Liver (tissue), 8 donors: ENCODE measurements at regions not wholly inside any gene's neighbourhood (a gene's known extent, or its start where the extent isn't known, plus 50 kb on each side); places are given as distances from the start of the nearest gene placed in this dataset.

Experiments
- DNase-seq: peaks from one replicate; pipeline ENCODE4 v3.0.0-alpha.2; 2017; ENCODE audit warnings: low spot score
- H3K27ac ChIP-seq, 2 donors: one replicate each; pipeline ENCODE4 v1.7.0; 2013; ENCODE audit warnings: inconsistent platforms in 2 of 2, low read length in 2 of 2, control low read depth in 1 of 2, low read depth in 1 of 2, mild to moderate bottlenecking in 1 of 2
- H3K27me3 ChIP-seq, 4 donors: one replicate each; pipeline versions ENCODE4 v1.6.1 to v1.7.0; 2013; ENCODE audit warnings: low read length in 3 of 4, inconsistent platforms in 1 of 4, mild to moderate bottlenecking in 1 of 4, moderate library complexity in 1 of 4; ENCODE audit not compliant: control insufficient read depth in 4 of 4, insufficient read depth in 4 of 4
- H3K36me3 ChIP-seq, 4 donors: one replicate each; pipeline versions ENCODE4 v1.6.1 to v1.7.0; 2013; ENCODE audit warnings: low read length in 3 of 4, mild to moderate bottlenecking in 3 of 4, low read depth in 1 of 4, moderate library complexity in 1 of 4; ENCODE audit not compliant: control insufficient read depth in 4 of 4, insufficient read depth in 3 of 4
- H3K4me1 ChIP-seq, 4 donors: one replicate each; pipeline versions ENCODE4 v1.6.1 to v1.7.0; 2013; ENCODE audit warnings: low read length in 3 of 4, mild to moderate bottlenecking in 3 of 4, moderate library complexity in 1 of 4; ENCODE audit not compliant: control insufficient read depth in 4 of 4, insufficient read depth in 4 of 4
- H3K4me3 ChIP-seq, 3 donors: one replicate each; pipeline versions ENCODE4 v1.6.1 to v1.7.0; 2013; ENCODE audit warnings: low read length in 3 of 3, control low read depth in 1 of 3, low read depth in 1 of 3, mild to moderate bottlenecking in 1 of 3
- H3K9ac ChIP-seq, 2 donors: one replicate each; pipeline ENCODE4 v1.7.0; 2013; ENCODE audit warnings: low read length in 2 of 2, mild to moderate bottlenecking in 2 of 2, moderate library complexity in 2 of 2, control low read depth in 1 of 2, low read depth in 1 of 2
- H3K9me3 ChIP-seq, 4 donors: one replicate each; pipeline versions ENCODE4 v1.6.1 to v1.7.0; 2013; ENCODE audit warnings: low read length in 3 of 4; ENCODE audit not compliant: control insufficient read depth in 4 of 4
- EGR1 ChIP-seq, 2 donors: IDR thresholded peaks; 2 replicates each; pipeline ENCODE4 v1.6.1; 2016 to 2018; ENCODE audit warnings: antibody characterized with exemption in 2 of 2, low read depth in 2 of 2
- FOXA1 ChIP-seq: IDR thresholded peaks from 2 replicates; pipeline ENCODE4 v1.6.1; 2016; ENCODE audit warnings: antibody characterized with exemption
- FOXA2 ChIP-seq: IDR thresholded peaks from 2 replicates; pipeline ENCODE4 v1.6.1; 2016; ENCODE audit warnings: antibody characterized with exemption
- GABPA ChIP-seq, 2 donors: IDR thresholded peaks in 1 of 2; conservative IDR thresholded peaks in 1 of 2; 2 replicates each; pipeline ENCODE4 v1.6.1; 2016; ENCODE audit warnings: antibody characterized with exemption in 2 of 2, mild to moderate bottlenecking in 1 of 2, moderate library complexity in 1 of 2
- HNF4A ChIP-seq, 2 donors: conservative IDR thresholded peaks; 2 replicates each; pipeline ENCODE4 v1.6.1; 2016; ENCODE audit warnings: antibody characterized with exemption in 2 of 2, mild to moderate bottlenecking in 2 of 2
- HNF4G ChIP-seq: IDR thresholded peaks from 2 replicates; pipeline ENCODE4 v1.6.1; 2016; ENCODE audit warnings: antibody characterized with exemption
- JUND ChIP-seq, 2 donors: IDR thresholded peaks; 2 replicates each; pipeline ENCODE4 v1.6.1; 2016; ENCODE audit warnings: antibody characterized with exemption in 2 of 2
- NR2F2 ChIP-seq: IDR thresholded peaks from 2 replicates; pipeline ENCODE4 v1.6.1; 2016; ENCODE audit warnings: antibody characterized with exemption
- RAD21 ChIP-seq, 2 donors: IDR thresholded peaks; 2 replicates each; pipeline ENCODE4 v1.6.1; 2016; ENCODE audit warnings: antibody characterized with exemption in 2 of 2, mild to moderate bottlenecking in 2 of 2
- RXRA ChIP-seq, 2 donors: IDR thresholded peaks; 2 replicates each; pipeline ENCODE4 v1.6.1; 2017 to 2018; ENCODE audit warnings: antibody characterized with exemption in 2 of 2, mild to moderate bottlenecking in 1 of 2
- SP1 ChIP-seq: IDR thresholded peaks from 2 replicates; pipeline ENCODE4 v1.6.1; 2018; ENCODE audit warnings: antibody characterized with exemption, mild to moderate bottlenecking
- TAF1 ChIP-seq: conservative IDR thresholded peaks from 2 replicates; pipeline ENCODE4 v1.6.1; 2016; ENCODE audit warnings: antibody characterized with exemption, mild to moderate bottlenecking
- YY1 ChIP-seq: IDR thresholded peaks from 2 replicates; pipeline ENCODE4 v1.6.1; 2016; ENCODE audit warnings: antibody characterized with exemption, mild to moderate bottlenecking
- WGBS: extraction: QIAGEN DNeasy Blood & Tissue Kit; methylation state at CpG from one replicate; pipeline ENCODE4 v1.1.7; 2013; 5-methylcytosine and 5-hydroxymethylcytosine counted together
- TF ChIP-seq, protein P1 (sequence below): IDR thresholded peaks from 2 replicates; pipeline ENCODE4 v1.6.1; 2016; ENCODE audit warnings: antibody characterized with exemption, mild to moderate bottlenecking
- TF ChIP-seq, protein P2 (sequence below): IDR thresholded peaks from 2 replicates; pipeline ENCODE4 v1.6.1; 2016; ENCODE audit warnings: antibody characterized with exemption
- TF ChIP-seq, protein P3 (sequence below): fragments of 150-350 bp; IDR thresholded peaks from 2 replicates; pipeline ENCODE4 v1.5.1; 2017; ENCODE audit warnings: improper control_type of control experiment, low read depth, low read length; ENCODE audit not compliant: missing input control
- TF ChIP-seq, protein P4 (sequence below): IDR thresholded peaks from 2 replicates; pipeline ENCODE4 v1.6.1; 2016; ENCODE audit warnings: antibody characterized with exemption
- TF ChIP-seq, protein P5 (sequence below): IDR thresholded peaks from 2 replicates; pipeline ENCODE4 v1.6.1; 2016; ENCODE audit warnings: antibody characterized with exemption
- donor health status: healthy.
- donor health status: healthy.
- donor health status: healthy.
- donor health status: healthy.
- donor health status: healthy.

DNA sequence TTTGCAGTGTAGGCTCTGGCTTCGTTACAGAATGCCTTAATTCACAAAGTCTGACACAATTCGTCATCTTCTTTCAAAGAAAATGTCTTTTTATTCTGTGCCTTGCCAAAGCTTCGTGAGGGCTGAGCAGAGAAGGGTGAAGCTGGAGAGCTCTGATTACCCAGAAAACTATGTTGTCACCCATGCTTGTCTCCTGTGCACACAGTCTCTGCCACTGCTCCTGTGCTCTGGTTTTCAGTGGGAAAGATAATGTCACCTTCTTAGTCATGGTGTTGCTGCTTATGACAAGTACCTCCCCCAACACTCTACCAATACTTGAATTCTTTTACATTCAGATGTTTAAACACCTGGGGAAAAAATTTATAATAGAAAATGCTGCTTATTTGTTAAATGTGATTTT lies 509.2 kb upstream of the GRM7 start:
- no peaks in the 10 kb centered on the region for H3K36me3 ChIP-seq
- DNase-seq = no peak
- H3K9ac ChIP-seq = no peak overlapping the region
- H3K4me1 ChIP-seq = no peaks in the 10 kb centered on the region
- TF ChIP-seq RAD21 (IDR thresholded peaks at IDR 0.05) (no peak), FOXA2 (no peak), HNF4A (conservative IDR thresholded peaks at IDR 0.05) (no peak), NR2F2 (no peak), HNF4G (no peak), YY1 (no peak), SP1 (no peak), JUND (IDR thresholded peaks at IDR 0.05) (no peak), EGR1 (IDR thresholded peaks at IDR 0.05; ENCODE audit: low read depth in 2 of 2) (no peak), FOXA1 (no peak), RXRA (IDR thresholded peaks at IDR 0.05) (no peak), TAF1 (no peak), GABPA (IDR thresholded peaks at IDR 0.05 in 1 of 2, conservative IDR thresholded peaks at IDR 0.05 in 1 of 2) (no peak)
- TF ChIP-seq, protein P1, sequence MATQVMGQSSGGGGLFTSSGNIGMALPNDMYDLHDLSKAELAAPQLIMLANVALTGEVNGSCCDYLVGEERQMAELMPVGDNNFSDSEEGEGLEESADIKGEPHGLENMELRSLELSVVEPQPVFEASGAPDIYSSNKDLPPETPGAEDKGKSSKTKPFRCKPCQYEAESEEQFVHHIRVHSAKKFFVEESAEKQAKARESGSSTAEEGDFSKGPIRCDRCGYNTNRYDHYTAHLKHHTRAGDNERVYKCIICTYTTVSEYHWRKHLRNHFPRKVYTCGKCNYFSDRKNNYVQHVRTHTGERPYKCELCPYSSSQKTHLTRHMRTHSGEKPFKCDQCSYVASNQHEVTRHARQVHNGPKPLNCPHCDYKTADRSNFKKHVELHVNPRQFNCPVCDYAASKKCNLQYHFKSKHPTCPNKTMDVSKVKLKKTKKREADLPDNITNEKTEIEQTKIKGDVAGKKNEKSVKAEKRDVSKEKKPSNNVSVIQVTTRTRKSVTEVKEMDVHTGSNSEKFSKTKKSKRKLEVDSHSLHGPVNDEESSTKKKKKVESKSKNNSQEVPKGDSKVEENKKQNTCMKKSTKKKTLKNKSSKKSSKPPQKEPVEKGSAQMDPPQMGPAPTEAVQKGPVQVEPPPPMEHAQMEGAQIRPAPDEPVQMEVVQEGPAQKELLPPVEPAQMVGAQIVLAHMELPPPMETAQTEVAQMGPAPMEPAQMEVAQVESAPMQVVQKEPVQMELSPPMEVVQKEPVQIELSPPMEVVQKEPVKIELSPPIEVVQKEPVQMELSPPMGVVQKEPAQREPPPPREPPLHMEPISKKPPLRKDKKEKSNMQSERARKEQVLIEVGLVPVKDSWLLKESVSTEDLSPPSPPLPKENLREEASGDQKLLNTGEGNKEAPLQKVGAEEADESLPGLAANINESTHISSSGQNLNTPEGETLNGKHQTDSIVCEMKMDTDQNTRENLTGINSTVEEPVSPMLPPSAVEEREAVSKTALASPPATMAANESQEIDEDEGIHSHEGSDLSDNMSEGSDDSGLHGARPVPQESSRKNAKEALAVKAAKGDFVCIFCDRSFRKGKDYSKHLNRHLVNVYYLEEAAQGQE = no peak
- TF ChIP-seq, protein P2, sequence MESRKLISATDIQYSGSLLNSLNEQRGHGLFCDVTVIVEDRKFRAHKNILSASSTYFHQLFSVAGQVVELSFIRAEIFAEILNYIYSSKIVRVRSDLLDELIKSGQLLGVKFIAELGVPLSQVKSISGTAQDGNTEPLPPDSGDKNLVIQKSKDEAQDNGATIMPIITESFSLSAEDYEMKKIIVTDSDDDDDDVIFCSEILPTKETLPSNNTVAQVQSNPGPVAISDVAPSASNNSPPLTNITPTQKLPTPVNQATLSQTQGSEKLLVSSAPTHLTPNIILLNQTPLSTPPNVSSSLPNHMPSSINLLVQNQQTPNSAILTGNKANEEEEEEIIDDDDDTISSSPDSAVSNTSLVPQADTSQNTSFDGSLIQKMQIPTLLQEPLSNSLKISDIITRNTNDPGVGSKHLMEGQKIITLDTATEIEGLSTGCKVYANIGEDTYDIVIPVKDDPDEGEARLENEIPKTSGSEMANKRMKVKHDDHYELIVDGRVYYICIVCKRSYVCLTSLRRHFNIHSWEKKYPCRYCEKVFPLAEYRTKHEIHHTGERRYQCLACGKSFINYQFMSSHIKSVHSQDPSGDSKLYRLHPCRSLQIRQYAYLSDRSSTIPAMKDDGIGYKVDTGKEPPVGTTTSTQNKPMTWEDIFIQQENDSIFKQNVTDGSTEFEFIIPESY = no peak
- TF ChIP-seq, protein P3, sequence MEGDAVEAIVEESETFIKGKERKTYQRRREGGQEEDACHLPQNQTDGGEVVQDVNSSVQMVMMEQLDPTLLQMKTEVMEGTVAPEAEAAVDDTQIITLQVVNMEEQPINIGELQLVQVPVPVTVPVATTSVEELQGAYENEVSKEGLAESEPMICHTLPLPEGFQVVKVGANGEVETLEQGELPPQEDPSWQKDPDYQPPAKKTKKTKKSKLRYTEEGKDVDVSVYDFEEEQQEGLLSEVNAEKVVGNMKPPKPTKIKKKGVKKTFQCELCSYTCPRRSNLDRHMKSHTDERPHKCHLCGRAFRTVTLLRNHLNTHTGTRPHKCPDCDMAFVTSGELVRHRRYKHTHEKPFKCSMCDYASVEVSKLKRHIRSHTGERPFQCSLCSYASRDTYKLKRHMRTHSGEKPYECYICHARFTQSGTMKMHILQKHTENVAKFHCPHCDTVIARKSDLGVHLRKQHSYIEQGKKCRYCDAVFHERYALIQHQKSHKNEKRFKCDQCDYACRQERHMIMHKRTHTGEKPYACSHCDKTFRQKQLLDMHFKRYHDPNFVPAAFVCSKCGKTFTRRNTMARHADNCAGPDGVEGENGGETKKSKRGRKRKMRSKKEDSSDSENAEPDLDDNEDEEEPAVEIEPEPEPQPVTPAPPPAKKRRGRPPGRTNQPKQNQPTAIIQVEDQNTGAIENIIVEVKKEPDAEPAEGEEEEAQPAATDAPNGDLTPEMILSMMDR = no peak
- TF ChIP-seq, protein P4, sequence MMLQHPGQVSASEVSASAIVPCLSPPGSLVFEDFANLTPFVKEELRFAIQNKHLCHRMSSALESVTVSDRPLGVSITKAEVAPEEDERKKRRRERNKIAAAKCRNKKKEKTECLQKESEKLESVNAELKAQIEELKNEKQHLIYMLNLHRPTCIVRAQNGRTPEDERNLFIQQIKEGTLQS = no peak
- TF ChIP-seq, protein P5, sequence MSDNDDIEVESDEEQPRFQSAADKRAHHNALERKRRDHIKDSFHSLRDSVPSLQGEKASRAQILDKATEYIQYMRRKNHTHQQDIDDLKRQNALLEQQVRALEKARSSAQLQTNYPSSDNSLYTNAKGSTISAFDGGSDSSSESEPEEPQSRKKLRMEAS = no peak
- H3K4me3 ChIP-seq = no peak overlapping the region
- WGBS = 49% methylated on average over 3 of the region's 3 CpGs
- peaks cover 0 to 6% (median 1%) of the 10 kb centered on the region in 4 donors for H3K27me3 ChIP-seq
- no peaks in the 10 kb centered on the region for H3K9me3 ChIP-seq
- H3K27ac ChIP-seq = no peak overlapping the region
